GM12891 (cell line): ENCODE measurements at regions not wholly inside any gene's neighbourhood (a gene's known extent, or its start where the extent isn't known, plus 50 kb on each side); places are given as distances from the start of the nearest gene placed in this dataset.

Experiments used
- PAX5 ChIP-seq: IDR thresholded peaks from 2 replicates; pipeline ENCODE4 v1.6.1; 2011; ENCODE audit warnings: low read length, moderate library complexity, mild to moderate bottlenecking; ENCODE audit not compliant: insufficient read depth, severe bottlenecking
- POLR2A ChIP-seq: IDR thresholded peaks from 2 replicates; pipeline ENCODE4 v1.6.1; 2011; ENCODE audit warnings: low read depth, low read length, control low read depth
- POLR2AphosphoS5 ChIP-seq: IDR thresholded peaks from 2 replicates; pipeline ENCODE4 v1.6.1; 2011; ENCODE audit warnings: low read depth, low read length, control low read depth
- SPI1 ChIP-seq: IDR thresholded peaks from 2 replicates; pipeline ENCODE4 v1.6.1; 2011; ENCODE audit warnings: low read depth, low read length, control low read depth
- TAF1 ChIP-seq: IDR thresholded peaks from 2 replicates; pipeline ENCODE4 v1.6.1; 2011; ENCODE audit warnings: low read depth, low read length, control low read depth

DNA sequence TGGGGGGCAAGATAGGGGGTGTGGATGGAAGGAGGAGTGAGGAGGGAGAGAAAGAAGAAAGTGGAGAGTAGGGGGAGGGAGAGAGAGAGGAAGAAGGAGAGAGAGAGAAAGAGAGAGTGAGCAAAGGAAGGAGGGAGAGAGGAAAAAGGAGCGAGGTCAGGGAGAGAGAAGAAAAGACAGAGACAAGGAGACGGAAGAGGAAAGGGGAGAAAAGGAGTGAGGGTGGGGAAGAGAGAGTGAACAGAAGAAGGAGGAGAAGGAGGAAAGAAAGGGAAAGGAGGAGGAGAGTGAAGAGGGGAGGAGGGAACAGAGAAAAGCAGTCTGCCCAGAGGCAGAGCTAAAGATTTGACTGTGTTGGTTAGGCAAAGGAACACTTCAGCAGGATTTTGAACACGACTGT lies 181.6 kb downstream of the MID1IP1 start:
- TF ChIP-seq TAF1 (no peak), POLR2A (no peak), POLR2AphosphoS5 (no peak), SPI1 (no peak), PAX5 (no peak)
